Embryonic facial prominence (tissue), 1 donor: ENCODE measurements at regions not wholly inside any gene's neighbourhood (a gene's known extent, or its start where the extent isn't known, plus 50 kb on each side); places are given as distances from the start of the nearest gene placed in this dataset.
"Not testable (repeated sequence)": the region's sequence is repeated elsewhere in the genome, so short reads cannot be mapped to it uniquely, and the experiment has no call there.

Experiments
- DNase-seq: peaks from one replicate; pipeline ENCODE4 v3.0.0-alpha.2; 2016; ENCODE audit errors: extremely low spot score

- DNase-seq: no peak
Observed at GRCh38 chr4:128758314-128758922, 51.1 kb upstream of the JADE1 start.

- DNase-seq: no peak
Observed at GRCh38 chr4:128757712-128758111, 51.8 kb upstream of the JADE1 start.

GRCh38 chr4:128751354-128751753 is 58.1 kb upstream of the JADE1 start:
- no peak for DNase-seq

- DNase-seq: not testable (repeated sequence)
Observed at GRCh38 chr4:128741748-128742147, 67.8 kb upstream of the JADE1 start.

GRCh38 chr4:128737098-128737513 is 72.4 kb upstream of the JADE1 start:
- DNase-seq: no peak

- DNase-seq: no peak
Observed at GRCh38 chr4:128735714-128736113, 73.8 kb upstream of the JADE1 start.

GRCh38 chr4:128728190-128728589 is 81.3 kb upstream of the JADE1 start:
- DNase-seq: no peak

- DNase-seq: no peak
Observed at GRCh38 chr4:128727658-128728057, 81.8 kb upstream of the JADE1 start.

GRCh38 chr4:128725405-128726055 is 84.0 kb upstream of the JADE1 start:
- DNase-seq: no peak

GRCh38 chr4:128722911-128723310 is 86.6 kb upstream of the JADE1 start:
- DNase-seq: no peak

- DNase-seq: no peak
Observed at GRCh38 chr4:128721896-128722295, 87.6 kb upstream of the JADE1 start.

- no peak for DNase-seq
Observed at GRCh38 chr4:128720270-128720669, 89.2 kb upstream of the JADE1 start.

- DNase-seq: no peak
Observed at GRCh38 chr4:128718768-128719167, 90.7 kb upstream of the JADE1 start.

- DNase-seq: no peak
Observed at GRCh38 chr4:128716338-128716737, 93.2 kb upstream of the JADE1 start.

- DNase-seq: no peak
Observed at GRCh38 chr4:128715616-128716015, 93.9 kb upstream of the JADE1 start.

GRCh38 chr4:128711361-128711760 is 98.1 kb upstream of the JADE1 start:
- no peak for DNase-seq

- DNase-seq: no peak
Observed at GRCh38 chr4:128709268-128709667, 100.2 kb upstream of the JADE1 start.

- peak; percentile 52 for DNase-seq
Observed at GRCh38 chr4:128707864-128708263, 101.6 kb upstream of the JADE1 start.

GRCh38 chr4:128703948-128704347 is 105.6 kb upstream of the JADE1 start:
- no peak for DNase-seq

- DNase-seq: no peak
Observed at GRCh38 chr4:128700659-128701350, 108.7 kb upstream of the JADE1 start.

- no peak for DNase-seq
Observed at GRCh38 chr4:128698386-128698785, 111.1 kb upstream of the JADE1 start.

- no peak for DNase-seq
Observed at GRCh38 chr4:128697323-128697722, 112.2 kb upstream of the JADE1 start.

- DNase-seq: no peak
Observed at GRCh38 chr4:128690011-128690410, 119.5 kb upstream of the JADE1 start.
